Neural cell (in vitro differentiated cells): ENCODE measurements at regions not wholly inside any gene's neighbourhood (a gene's known extent, or its start where the extent isn't known, plus 50 kb on each side); places are given as distances from the start of the nearest gene placed in this dataset.

Source experiments
- H2AFZ ChIP-seq: fragments of 200-600, 300-800 bp; sonication (generic), shearing (Covaris generic); 2 replicates; pipeline ENCODE4 v1.6.0; 2014; ENCODE audit warnings: low read depth, mild to moderate bottlenecking, antibody characterized with exemption, low read length, moderate library complexity
- H3F3A ChIP-seq: fragments of 200-600 bp; shearing (Covaris generic); 2 replicates; pipeline ENCODE4 v1.6.1; 2016; ENCODE audit warnings: mild to moderate bottlenecking, moderate library complexity, mixed read lengths, antibody characterized with exemption, low read length; ENCODE audit not compliant: insufficient read depth, poor library complexity, severe bottlenecking
- H3K27ac ChIP-seq: fragments of 200-600, 300-800 bp; sonication (generic), shearing (Covaris generic); 2 replicates; pipeline ENCODE4 v1.5.1; 2014; ENCODE audit warnings: mild to moderate bottlenecking, low read length, moderate library complexity
- H3K27me3 ChIP-seq: fragments of 300-800, 200-600 bp; sonication (generic), shearing (Covaris generic); 2 replicates; pipeline ENCODE4 v1.6.0; 2014; ENCODE audit warnings: mild to moderate bottlenecking, low read depth, low read length, moderate library complexity; ENCODE audit not compliant: insufficient read depth
- H3K36me3 ChIP-seq: fragments of 300-800, 200-600 bp; sonication (generic), shearing (Covaris generic); 2 replicates; pipeline ENCODE4 v1.5.1; 2014; ENCODE audit warnings: mild to moderate bottlenecking, antibody characterized with exemption, low read length, moderate library complexity; ENCODE audit not compliant: insufficient read depth
- H3K4me2 ChIP-seq: fragments of 300-800, 200-600 bp; sonication (generic), shearing (Covaris generic); 2 replicates; pipeline ENCODE4 v1.6.0; 2014; ENCODE audit warnings: mild to moderate bottlenecking, low read length
- H3K4me3 ChIP-seq: fragments of 300-800, 200-600 bp; sonication (generic), shearing (Covaris generic); 2 replicates; pipeline ENCODE4 v1.5.1; 2014; ENCODE audit warnings: mild to moderate bottlenecking, low read length, moderate library complexity
- H3K79me2 ChIP-seq: fragments of 200-600 bp; shearing (Covaris generic); replicated peaks from 2 replicates; pipeline ENCODE4 v1.6.0; 2014; ENCODE audit warnings: mild to moderate bottlenecking, low read length, moderate library complexity; ENCODE audit not compliant: insufficient read depth
- H3K9ac ChIP-seq: fragments of 300-800, 200-600 bp; sonication (generic), shearing (Covaris generic); 2 replicates; pipeline ENCODE4 v1.6.1; 2016; ENCODE audit warnings: mild to moderate bottlenecking, low read length, mixed read lengths
- H3K9me2 ChIP-seq: fragments of 200-600 bp; shearing (Covaris generic); 2 replicates; pipeline ENCODE4 v1.6.1; 2016; ENCODE audit warnings: mild to moderate bottlenecking, low read length, mixed read lengths; ENCODE audit not compliant: insufficient read depth
- H3K9me3 ChIP-seq: fragments of 200-600, 300-800 bp; sonication (generic), shearing (Covaris generic); 2 replicates; pipeline ENCODE4 v1.6.1; 2016; ENCODE audit warnings: mild to moderate bottlenecking, mixed run types, low read length, moderate library complexity, mixed read lengths
- H4K20me1 ChIP-seq: fragments of 200-600 bp; shearing (Covaris generic); 2 replicates; pipeline ENCODE4 v1.6.1; 2016; ENCODE audit warnings: mild to moderate bottlenecking, mixed run types; ENCODE audit not compliant: insufficient read depth
- EP300 ChIP-seq: fragments of 450-650 bp; conservative IDR thresholded peaks from 2 replicates; pipeline ENCODE4 v1.6.1; 2014; ENCODE audit warnings: antibody characterized with exemption, mild to moderate bottlenecking, moderate library complexity; ENCODE audit not compliant: poor library complexity, severe bottlenecking
- EZH2 ChIP-seq: fragments of 200-600, 300-800 bp; shearing (Covaris generic), sonication (generic); IDR thresholded peaks from 2 replicates; pipeline ENCODE4 v1.6.1; 2014; ENCODE audit warnings: antibody characterized with exemption, low read length, borderline replicate concordance, mild to moderate bottlenecking; ENCODE audit not compliant: insufficient read depth, poor library complexity, severe bottlenecking
- POLR2AphosphoS5 ChIP-seq: IDR thresholded peaks from 2 replicates; pipeline ENCODE4 v1.6.1; 2012
- RAD21 ChIP-seq: fragments of 450-650 bp; conservative IDR thresholded peaks from 2 replicates; pipeline ENCODE4 v1.6.1; 2014; ENCODE audit warnings: antibody characterized with exemption, mild to moderate bottlenecking, moderate library complexity
- REST ChIP-seq: IDR thresholded peaks from 2 replicates; pipeline ENCODE4 v1.6.1; 2012; ENCODE audit warnings: borderline replicate concordance
- SMC3 ChIP-seq: fragments of 450-650 bp; conservative IDR thresholded peaks from 2 replicates; pipeline ENCODE4 v1.6.1; 2014; ENCODE audit warnings: antibody characterized with exemption, mild to moderate bottlenecking, moderate library complexity; ENCODE audit not compliant: poor library complexity

- no peaks in the 10 kb centered on the region for H3K27me3 ChIP-seq
- H3K4me3 ChIP-seq, result no peak overlapping the region
- H3K36me3 ChIP-seq, result no peaks in the 10 kb centered on the region
- no peaks in the 10 kb centered on the region for H3K79me2 ChIP-seq
- no peaks in the 10 kb centered on the region for H3F3A ChIP-seq
- H2AFZ ChIP-seq, result no peak overlapping the region
- no peak overlapping the region for H3K4me2 ChIP-seq
- TF ChIP-seq POLR2AphosphoS5 (no peak), EP300 (no peak), SMC3 (no peak), RAD21 (no peak), REST (no peak), EZH2 (no peak)
- no peaks in the 10 kb centered on the region for H3K9me3 ChIP-seq
- H3K27ac ChIP-seq, result no peak overlapping the region
- no peaks in the 10 kb centered on the region for H3K9me2 ChIP-seq
- H3K9ac ChIP-seq, result no peak overlapping the region
- H4K20me1 ChIP-seq, result no peaks in the 10 kb centered on the region
Observed at GRCh38 chr5:145473042-145473642, 362.0 kb downstream of the PRELID2 start.

- no peaks in the 10 kb centered on the region for H3F3A ChIP-seq
- no peaks in the 10 kb centered on the region for H4K20me1 ChIP-seq
- no peaks in the 10 kb centered on the region for H3K27me3 ChIP-seq
- TF ChIP-seq EP300 (no peak), REST (no peak), SMC3 (no peak), EZH2 (no peak), POLR2AphosphoS5 (no peak)
- H3K27ac ChIP-seq, result no peak overlapping the region
- no peak overlapping the region for H3K4me3 ChIP-seq
- no peaks in the 10 kb centered on the region for H3K9me3 ChIP-seq
- no peaks in the 10 kb centered on the region for H3K79me2 ChIP-seq
- H3K4me2 ChIP-seq, result no peak overlapping the region
- H3K9ac ChIP-seq, result no peak overlapping the region
- H2AFZ ChIP-seq, result no peak overlapping the region
- H3K36me3 ChIP-seq, result no peaks in the 10 kb centered on the region
- no peaks in the 10 kb centered on the region for H3K9me2 ChIP-seq
Observed at GRCh38 chr5:145471831-145472612, 363.1 kb downstream of the PRELID2 start.
